Activated CD4-positive, alpha-beta T cell treated with anti-CD3 and anti-CD28 coated beads, Interleukin-2, amount 10 ng/mL, durations not matched to agents 24 days and 14 days (primary cell): ENCODE measurements at regions not wholly inside any gene's neighbourhood (a gene's known extent, or its start where the extent isn't known, plus 50 kb on each side); places are given as distances from the start of the nearest gene placed in this dataset.
"Not testable (repeated sequence)": the region's sequence is repeated elsewhere in the genome, so short reads cannot be mapped to it uniquely, and the experiment has no call there.

Source experiments
- DNase-seq: peaks from one replicate; pipeline ENCODE4 v3.0.0; 2022
- H3K27ac Mint-ChIP-seq: one replicate; pipeline ENCODE4 v1.8.0; 2022; ENCODE audit warnings: mild to moderate bottlenecking, mixed read lengths
- H3K27me3 Mint-ChIP-seq: one replicate; pipeline ENCODE4 v1.8.0; 2022; ENCODE audit warnings: mixed read lengths
- H3K36me3 Mint-ChIP-seq: one replicate; pipeline ENCODE4 v1.8.0; 2022; ENCODE audit warnings: low read depth, mild to moderate bottlenecking, mixed read lengths
- H3K4me1 Mint-ChIP-seq: one replicate; pipeline ENCODE4 v1.8.0; 2021; ENCODE audit warnings: mixed read lengths
- H3K4me3 Mint-ChIP-seq: one replicate; pipeline ENCODE4 v1.8.0; 2022; ENCODE audit warnings: mild to moderate bottlenecking, moderate library complexity, mixed read lengths
- H3K9me3 Mint-ChIP-seq: one replicate; pipeline ENCODE4 v1.8.0; 2021; ENCODE audit warnings: mixed read lengths
- intact Hi-C: fragments of 100-400 bp; cut with micrococcal nuclease; formaldehyde crosslinking; loops from one replicate; pipeline ENCODE4 v1.15.1; 2023

DNA sequence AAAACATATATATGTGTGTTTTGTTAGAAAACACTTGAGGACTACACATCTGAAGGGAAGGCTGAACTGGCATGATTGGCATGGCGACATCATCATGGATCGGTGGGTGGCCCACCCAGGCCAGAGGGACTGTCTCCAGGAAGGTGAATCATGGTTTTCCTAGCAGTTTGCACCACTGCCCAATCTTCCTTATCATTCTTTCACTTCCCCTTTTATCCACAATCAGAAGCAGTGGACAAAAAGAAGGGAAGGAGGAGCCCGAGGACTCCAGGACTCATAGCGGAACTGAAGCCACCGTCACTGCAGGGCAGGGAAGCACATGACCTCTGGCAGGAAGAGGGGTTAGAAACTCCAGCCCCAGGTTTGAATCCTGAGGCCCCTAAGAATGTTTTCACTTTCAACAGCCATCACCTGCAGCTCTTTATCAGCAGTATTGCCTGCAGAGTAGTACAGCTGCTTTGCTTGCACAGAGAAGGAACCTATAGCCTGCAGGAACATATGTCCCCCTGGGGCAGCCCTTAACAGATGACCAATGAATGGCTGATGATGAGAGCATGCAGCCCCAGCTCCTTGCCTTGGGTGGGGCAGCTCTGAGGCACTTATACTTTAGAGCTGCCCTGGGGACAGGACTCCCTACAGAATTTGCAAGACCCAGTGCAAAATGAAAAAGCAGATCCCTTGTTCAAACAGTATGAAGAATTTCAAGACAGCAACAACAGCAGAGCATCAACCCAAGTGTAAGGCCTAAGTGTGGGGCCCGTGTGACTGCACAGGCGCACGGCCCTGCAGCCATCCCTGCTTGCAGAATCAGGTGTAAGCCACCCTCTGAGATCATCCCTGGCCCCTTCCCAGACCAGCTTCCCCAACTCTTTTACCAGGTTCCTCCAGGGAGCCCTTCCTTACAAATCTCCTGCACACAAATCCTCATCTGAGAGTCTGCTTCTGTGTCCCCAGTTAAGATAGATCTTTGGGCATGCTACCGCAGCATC, 241.8 kb upstream of the IRF2BP2 start:
- H3K4me1 Mint-ChIP-seq = peaks cover 61% of the 10 kb centered on the region
- no peak overlapping the region for H3K4me3 Mint-ChIP-seq
- DNase-seq = peak; percentile 74
- peaks cover 9% of the 10 kb centered on the region for H3K9me3 Mint-ChIP-seq
- H3K27me3 Mint-ChIP-seq = no peaks in the 10 kb centered on the region
- peak overlapping the region; percentile 64 for H3K27ac Mint-ChIP-seq
- no peaks in the 10 kb centered on the region for H3K36me3 Mint-ChIP-seq
- intact Hi-C loops = no loop called here

DNA sequence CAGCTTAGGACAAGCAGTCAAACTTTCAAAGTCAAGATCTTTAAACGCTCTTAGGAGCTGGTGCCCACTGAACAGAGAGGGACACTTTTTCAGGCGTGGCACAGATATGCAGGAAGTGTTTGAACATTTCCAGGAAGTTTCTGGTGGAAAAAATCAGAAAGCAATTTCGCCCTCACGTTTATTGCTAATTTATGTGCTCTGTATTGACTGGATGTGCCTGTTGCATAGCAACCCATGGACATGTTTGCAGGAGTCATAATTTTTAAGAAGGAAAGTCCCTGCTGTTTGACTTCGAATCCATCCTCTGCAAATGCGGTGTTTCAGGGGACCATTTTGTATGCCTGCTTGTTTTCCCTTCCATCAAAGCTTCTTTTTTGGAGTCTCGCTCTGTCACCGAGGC, 239.9 kb upstream of the IRF2BP2 start:
- Mint-ChIP-seq H3K27ac (peak overlapping the region; percentile 59), H3K4me3 (no peak overlapping the region), H3K36me3 (no peaks in the 10 kb centered on the region), H3K4me1 (peaks cover 78% of the 10 kb centered on the region), H3K9me3 (peaks cover 4% of the 10 kb centered on the region), H3K27me3 (no peaks in the 10 kb centered on the region)
- intact Hi-C loops = no loop called here
- DNase-seq = peak; percentile 63

DNA sequence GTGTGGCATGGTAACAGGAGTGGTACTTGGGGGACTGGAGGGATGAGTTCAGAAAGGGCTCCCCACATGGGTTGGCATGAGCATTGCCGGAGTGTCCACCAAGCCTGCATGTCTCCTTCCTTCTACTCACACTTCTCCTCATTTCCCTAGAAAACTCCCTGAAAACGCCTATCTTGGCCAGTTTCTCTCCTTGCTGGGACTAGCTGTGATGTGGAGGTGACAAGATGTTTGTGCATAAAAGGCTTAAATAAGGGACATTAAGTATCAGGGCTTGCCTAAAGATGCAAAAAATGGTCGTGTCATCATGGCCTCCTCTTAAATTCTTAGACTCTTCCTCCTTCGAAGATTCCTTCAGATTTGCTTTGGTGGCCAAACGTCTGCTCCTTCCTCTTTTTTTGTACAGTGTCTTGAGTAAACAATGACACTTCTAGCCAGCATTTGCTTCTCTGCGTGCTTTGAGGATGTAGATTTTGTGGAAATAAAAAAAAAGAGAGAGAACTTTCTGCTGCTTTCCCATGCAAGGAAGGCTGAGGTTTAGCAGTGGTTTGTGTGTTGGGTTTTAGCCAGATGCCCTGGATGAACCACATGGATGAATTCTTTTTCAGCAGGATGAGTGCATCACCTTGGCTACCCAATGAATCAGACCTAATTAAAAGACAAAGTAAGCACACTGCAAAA, 239.1 kb upstream of the IRF2BP2 start:
- H3K9me3 Mint-ChIP-seq = peaks cover 4% of the 10 kb centered on the region
- no peaks in the 10 kb centered on the region for H3K36me3 Mint-ChIP-seq
- H3K4me3 Mint-ChIP-seq = no peak overlapping the region
- intact Hi-C loops = no loop called here
- no peaks in the 10 kb centered on the region for H3K27me3 Mint-ChIP-seq
- peak overlapping the region; percentile 59 for H3K27ac Mint-ChIP-seq
- peaks cover 80% of the 10 kb centered on the region for H3K4me1 Mint-ChIP-seq
- no peak for DNase-seq

DNA sequence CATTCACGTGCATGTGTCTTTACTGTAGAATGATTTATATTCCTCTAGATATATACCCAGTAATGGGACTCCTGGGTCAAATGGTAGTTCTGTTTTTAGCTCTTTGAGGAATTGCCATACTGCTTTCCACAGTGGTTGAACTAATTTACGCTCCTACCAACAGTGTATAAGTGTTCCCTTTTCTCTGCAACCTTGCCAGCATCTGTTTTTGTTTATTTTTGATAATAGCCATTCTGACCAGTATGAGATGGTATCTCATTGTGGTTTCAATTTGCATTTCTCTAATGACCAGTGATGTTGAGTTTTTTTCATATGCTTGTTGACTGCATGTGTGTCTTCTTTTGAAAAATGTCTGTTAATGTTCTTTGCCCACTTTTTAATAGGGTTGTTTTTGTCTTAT, 236.8 kb upstream of the IRF2BP2 start:
- H3K27ac Mint-ChIP-seq, H3K9me3 Mint-ChIP-seq, H3K36me3 Mint-ChIP-seq, DNase-seq, H3K4me3 Mint-ChIP-seq, intact Hi-C loops, H3K27me3 Mint-ChIP-seq: not testable (repeated sequence)
- H3K4me1 Mint-ChIP-seq = peaks cover 84% of the 10 kb centered on the region

DNA sequence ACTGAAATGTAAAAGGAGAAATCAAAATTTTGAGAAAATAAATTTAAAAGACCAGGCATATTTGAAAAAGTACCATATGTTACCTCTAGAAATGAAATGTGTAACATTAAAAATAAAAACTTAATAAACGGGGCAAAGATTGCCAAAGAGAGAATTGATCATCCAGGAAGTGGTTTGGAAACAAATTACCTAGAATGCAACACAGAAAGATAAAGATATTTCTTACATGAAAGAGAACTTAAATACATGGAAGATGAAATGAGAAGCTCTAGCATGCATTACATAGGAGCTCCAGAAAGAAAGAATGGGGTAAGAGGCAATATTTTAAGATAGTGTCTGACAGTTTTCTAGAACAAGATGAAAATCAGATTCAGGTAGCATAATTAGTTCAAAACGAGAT, 235.9 kb upstream of the IRF2BP2 start:
- Mint-ChIP-seq H3K9me3 (peaks cover 4% of the 10 kb centered on the region), H3K27ac (peak overlapping the region; percentile 94), H3K27me3 (no peaks in the 10 kb centered on the region), H3K4me3 (peak overlapping the region; percentile 74), H3K36me3 (no peaks in the 10 kb centered on the region), H3K4me1 (peaks cover 87% of the 10 kb centered on the region)
- DNase-seq = no peak
- intact Hi-C loops = no loop called here

DNA sequence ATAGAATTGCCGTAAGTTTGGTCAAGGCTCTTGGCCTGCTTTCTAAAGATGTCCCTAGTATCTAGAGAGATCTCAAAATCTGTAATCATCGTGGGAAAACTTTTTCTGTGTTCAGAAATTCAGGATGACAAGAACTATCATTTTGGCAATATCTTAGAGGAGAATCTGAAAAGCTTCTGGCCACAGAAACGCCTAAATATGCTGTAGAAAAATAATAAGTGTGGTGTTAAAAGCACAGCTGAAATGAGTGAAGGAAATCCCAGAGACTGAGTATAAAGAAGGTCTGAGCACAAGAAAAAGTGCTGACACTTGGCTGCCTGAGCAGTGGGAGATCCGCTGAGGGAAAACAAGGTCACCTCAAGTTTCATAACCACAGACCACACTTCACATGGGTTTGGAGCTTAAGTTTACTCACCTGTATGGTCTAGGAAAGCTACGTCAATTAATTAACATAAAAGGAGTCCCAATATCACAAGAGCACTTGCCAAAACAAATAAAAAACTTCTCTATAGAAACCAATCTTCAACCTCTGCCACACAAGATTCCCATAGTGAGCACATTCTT, 235.2 kb upstream of the IRF2BP2 start:
- peak; percentile 88 for DNase-seq
- Mint-ChIP-seq H3K27ac (peak overlapping the region; percentile 94), H3K4me3 (peak overlapping the region; percentile 74), H3K4me1 (peaks cover 90% of the 10 kb centered on the region), H3K9me3 (peaks cover 4% of the 10 kb centered on the region), H3K27me3 (no peaks in the 10 kb centered on the region), H3K36me3 (no peaks in the 10 kb centered on the region)
- intact Hi-C loops = no loop called here

DNA sequence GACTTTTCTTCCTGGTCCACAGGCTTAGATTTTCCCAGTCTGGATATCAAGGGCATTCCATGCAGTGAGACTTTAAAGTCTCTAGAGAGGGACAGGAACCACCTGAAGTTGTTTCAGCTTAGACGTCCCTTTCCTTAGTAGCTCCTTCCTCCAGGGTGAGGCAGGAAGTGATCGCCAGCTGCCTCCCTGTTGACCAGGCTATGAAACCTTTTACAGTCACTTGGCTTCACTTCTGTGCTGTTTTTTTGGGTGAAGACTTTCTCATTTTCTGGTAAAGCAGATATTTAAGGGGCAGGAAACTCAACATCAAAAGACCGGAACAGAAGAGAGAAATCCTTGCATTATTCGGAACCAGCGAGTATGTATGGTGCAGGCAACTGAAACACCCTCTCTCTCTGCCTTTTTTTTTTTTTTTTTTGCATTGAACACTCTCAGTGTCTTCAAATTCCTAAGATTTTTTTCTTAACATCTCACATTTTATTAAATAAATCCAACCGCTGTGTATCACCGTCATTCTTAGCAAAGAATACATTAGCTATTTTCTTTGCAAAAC, 234.6 kb upstream of the IRF2BP2 start:
- Mint-ChIP-seq H3K4me1 (peaks cover 90% of the 10 kb centered on the region), H3K36me3 (no peaks in the 10 kb centered on the region), H3K4me3 (peak overlapping the region; percentile 74), H3K27ac (peak overlapping the region; percentile 94), H3K27me3 (no peaks in the 10 kb centered on the region), H3K9me3 (peaks cover 4% of the 10 kb centered on the region)
- intact Hi-C loops = no loop called here
- peak; percentile 78 for DNase-seq

DNA sequence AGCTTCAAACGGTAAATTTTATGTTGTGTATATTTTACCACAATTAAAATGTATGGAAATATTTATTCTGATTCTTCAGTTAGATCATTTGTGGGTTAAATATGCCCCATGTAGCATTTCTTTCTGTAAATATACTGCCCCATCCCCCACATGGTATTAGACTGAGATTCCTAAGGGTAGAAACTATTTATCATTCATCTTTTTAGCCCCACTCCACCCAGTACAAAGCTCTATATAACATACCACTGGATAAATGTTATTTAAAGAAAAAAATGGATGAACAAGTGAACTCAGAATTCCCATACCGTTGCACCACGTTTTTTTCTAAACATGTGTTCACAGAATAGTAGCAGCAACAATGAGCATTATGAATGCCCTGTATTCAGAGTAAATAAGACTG, 234.0 kb upstream of the IRF2BP2 start:
- H3K36me3 Mint-ChIP-seq = no peaks in the 10 kb centered on the region
- H3K4me3 Mint-ChIP-seq = peak overlapping the region; percentile 74
- no peak for DNase-seq
- no peaks in the 10 kb centered on the region for H3K27me3 Mint-ChIP-seq
- intact Hi-C loops = loop anchor here (1.0 to 2.0 kb wide), 16 partner anchors 32 to 343 kb away; no protein-coding TSS in a partner anchor
- peak overlapping the region; percentile 94 for H3K27ac Mint-ChIP-seq
- H3K9me3 Mint-ChIP-seq = peaks cover 4% of the 10 kb centered on the region
- H3K4me1 Mint-ChIP-seq = peaks cover 87% of the 10 kb centered on the region

DNA sequence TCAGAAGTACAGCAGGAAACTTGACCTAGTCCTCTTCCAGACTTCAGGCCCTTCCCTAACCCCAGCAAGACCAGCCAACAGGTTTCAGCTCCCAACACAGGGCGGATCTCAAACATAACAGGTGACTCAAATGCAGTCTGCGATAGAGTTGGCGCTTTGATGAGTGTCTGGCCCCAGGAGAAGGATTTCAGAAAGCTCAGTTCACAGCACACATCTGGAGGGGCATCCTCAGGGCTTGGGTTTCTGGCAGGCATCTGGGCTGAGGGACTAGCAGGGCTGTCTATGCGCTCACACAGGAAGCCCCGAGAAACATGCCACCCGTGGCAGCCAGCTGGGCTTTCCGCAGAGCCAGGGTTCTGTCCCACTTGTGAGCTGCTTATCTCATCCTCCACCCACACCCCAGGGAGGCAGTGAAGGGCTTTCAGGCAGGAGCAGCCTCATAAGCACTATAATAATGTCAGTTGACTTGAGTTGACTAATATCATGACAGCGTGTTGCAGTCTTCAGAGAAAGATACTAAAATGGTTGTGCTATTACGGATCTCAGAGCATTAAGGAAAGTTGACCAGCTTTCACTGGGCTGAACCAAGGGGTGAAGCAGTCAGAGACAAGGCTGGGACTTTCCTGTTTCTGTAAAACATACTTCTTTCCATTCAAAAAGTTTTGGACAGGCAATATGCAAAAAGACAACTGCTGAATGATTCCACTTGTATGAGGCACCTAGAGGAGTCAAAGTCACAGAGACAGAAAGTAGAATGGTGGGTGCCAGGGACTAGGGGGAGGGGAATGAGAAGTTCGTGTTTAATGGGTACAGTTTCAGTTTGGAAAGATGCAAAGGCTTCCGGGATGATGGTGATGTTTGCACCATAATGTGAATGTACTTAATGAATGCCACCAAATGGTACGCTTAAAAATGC, 233.0 kb upstream of the IRF2BP2 start:
- Mint-ChIP-seq H3K27ac (peak overlapping the region; percentile 94), H3K4me1 (peaks cover 84% of the 10 kb centered on the region), H3K36me3 (no peaks in the 10 kb centered on the region), H3K9me3 (no peaks in the 10 kb centered on the region), H3K4me3 (peak overlapping the region; percentile 74), H3K27me3 (no peaks in the 10 kb centered on the region)
- intact Hi-C loops = loop anchor here (1.0 to 2.0 kb wide), 16 partner anchors 33 to 342 kb away; no protein-coding TSS in a partner anchor
- peak; percentile 89 for DNase-seq

DNA sequence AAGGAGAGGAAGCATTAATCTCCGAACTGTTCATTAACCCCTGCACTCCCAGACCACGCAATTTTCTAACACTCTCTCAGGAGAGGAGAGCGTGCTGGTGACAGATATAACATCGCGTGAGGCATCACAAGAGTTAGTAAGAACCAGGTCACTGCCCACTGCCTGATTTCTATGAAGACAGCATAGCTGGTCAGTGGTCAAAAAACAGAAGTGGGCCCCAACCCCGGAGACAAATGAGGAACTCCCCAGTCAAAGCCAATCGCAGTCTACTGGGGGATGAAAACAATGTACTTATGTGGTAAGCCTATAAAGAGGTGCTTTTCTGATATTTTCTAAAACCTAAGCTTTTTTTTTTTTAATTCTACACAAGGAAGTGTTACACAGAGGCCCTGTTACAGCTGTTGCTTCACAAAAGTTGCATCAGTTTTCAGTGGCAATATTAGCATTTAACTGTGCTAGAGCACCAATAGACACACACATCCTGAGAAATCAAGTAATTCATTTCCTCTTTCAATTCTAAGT, 231.8 kb upstream of the IRF2BP2 start:
- DNase-seq = no peak

DNA sequence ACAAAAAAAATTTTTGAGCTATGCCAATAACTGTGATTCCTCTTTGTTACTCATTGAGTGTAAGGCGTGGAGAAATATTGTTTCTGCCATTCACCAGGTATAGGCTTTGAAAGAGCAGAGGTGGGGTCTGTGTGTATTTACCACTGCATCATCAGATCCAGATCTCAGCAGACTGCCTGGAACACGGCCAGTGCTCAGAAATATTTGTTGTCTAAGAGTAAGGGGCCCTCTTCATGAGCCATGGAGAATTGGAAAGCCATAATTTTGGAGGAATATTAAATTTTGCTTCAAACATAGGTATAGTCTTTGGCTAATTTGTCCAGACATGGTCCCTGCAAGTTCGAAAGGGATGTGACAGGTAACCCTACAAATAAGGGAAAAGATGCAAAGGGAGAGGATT, 231.3 kb upstream of the IRF2BP2 start:
- H3K9me3 Mint-ChIP-seq = peaks cover 1% of the 10 kb centered on the region
- peak overlapping the region; percentile 85 for H3K27ac Mint-ChIP-seq
- H3K36me3 Mint-ChIP-seq = no peaks in the 10 kb centered on the region
- DNase-seq = no peak
- intact Hi-C loops = no loop called here
- H3K27me3 Mint-ChIP-seq = no peaks in the 10 kb centered on the region
- peak overlapping the region; percentile 56 for H3K4me3 Mint-ChIP-seq
- H3K4me1 Mint-ChIP-seq = peaks cover 75% of the 10 kb centered on the region

More for the DNA sequence above, 231.8 kb upstream of the IRF2BP2 start:
- H3K27me3 Mint-ChIP-seq = no peaks in the 10 kb centered on the region
- H3K27ac Mint-ChIP-seq = peak overlapping the region; percentile 85
- H3K4me3 Mint-ChIP-seq = peak overlapping the region; percentile 56
- peaks cover 76% of the 10 kb centered on the region for H3K4me1 Mint-ChIP-seq
- no peaks in the 10 kb centered on the region for H3K9me3 Mint-ChIP-seq
- H3K36me3 Mint-ChIP-seq = no peaks in the 10 kb centered on the region
- intact Hi-C loops = loop anchor here (2.0 kb wide), 1 partner anchor 241 kb away; no protein-coding TSS in a partner anchor

DNA sequence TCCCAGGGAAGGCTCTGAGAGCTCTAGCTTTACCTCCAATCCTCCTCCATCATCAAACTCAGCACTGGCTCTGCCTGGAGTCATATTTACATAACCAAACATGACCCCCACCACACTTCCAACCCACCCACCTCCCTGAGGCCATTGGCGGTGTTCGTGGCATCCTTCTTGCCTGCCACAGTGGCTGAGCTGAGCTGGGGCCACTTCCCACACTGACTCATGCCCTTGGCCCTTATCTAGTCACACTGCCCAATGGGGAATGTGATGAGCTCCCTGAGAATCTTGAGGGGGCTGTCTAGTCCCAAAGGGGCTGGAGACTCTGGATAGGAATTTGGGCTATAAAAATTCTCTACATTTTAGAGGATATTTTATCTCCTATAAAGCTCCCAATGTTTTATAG, 230.9 kb upstream of the IRF2BP2 start:
- H3K36me3 Mint-ChIP-seq = no peaks in the 10 kb centered on the region
- peak overlapping the region; percentile 85 for H3K27ac Mint-ChIP-seq
- H3K4me1 Mint-ChIP-seq = peaks cover 73% of the 10 kb centered on the region
- H3K4me3 Mint-ChIP-seq = no peak overlapping the region
- intact Hi-C loops = no loop called here
- peaks cover 4% of the 10 kb centered on the region for H3K9me3 Mint-ChIP-seq
- no peaks in the 10 kb centered on the region for H3K27me3 Mint-ChIP-seq
- no peak for DNase-seq

DNA sequence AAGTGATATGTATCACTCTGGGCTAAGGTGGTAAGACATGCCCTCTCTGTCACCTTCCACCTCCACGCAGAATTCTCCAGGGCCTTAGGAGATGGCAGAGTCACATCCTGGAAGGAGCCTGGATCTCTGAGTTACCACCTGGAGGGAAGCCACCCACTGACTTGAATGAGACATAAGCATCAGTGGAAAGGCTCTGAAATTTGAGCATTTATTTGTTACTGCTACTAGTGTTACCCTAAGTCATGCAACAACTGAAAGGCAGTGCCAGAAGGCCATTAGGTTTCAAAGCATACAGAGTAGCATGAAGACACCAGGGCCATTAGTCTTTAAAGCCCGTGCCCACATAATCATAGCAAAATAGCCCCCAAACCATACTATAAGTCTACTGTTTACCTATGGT, 230.3 kb upstream of the IRF2BP2 start:
- Mint-ChIP-seq H3K27ac (peak overlapping the region; percentile 85), H3K27me3 (no peaks in the 10 kb centered on the region), H3K4me1 (peaks cover 68% of the 10 kb centered on the region), H3K4me3 (no peak overlapping the region), H3K9me3 (peaks cover 4% of the 10 kb centered on the region), H3K36me3 (no peaks in the 10 kb centered on the region)
- no peak for DNase-seq
- intact Hi-C loops = no loop called here
